Subcutaneous abdominal adipose tissue (tissue), 5 donors: ENCODE measurements at regions not wholly inside any gene's neighbourhood (a gene's known extent, or its start where the extent isn't known, plus 50 kb on each side); places are given as distances from the start of the nearest gene placed in this dataset.

ENCODE experiments used
- H3K27ac ChIP-seq: one replicate; pipeline ENCODE4 v1.7.0; 2013; ENCODE audit warnings: low read depth, mild to moderate bottlenecking, inconsistent platforms, low read length, moderate library complexity
- H3K27me3 ChIP-seq, 5 donors: one replicate each; pipeline ENCODE4 v1.7.0; 2013; ENCODE audit warnings: low read length in 5 of 5, inconsistent platforms in 1 of 5; ENCODE audit not compliant: control insufficient read depth in 5 of 5, insufficient read depth in 4 of 5
- H3K36me3 ChIP-seq, 5 donors: one replicate each; pipeline ENCODE4 v1.7.0; 2013; ENCODE audit warnings: low read length in 5 of 5; ENCODE audit not compliant: control insufficient read depth in 5 of 5, insufficient read depth in 5 of 5
- H3K4me1 ChIP-seq, 5 donors: one replicate each; pipeline ENCODE4 v1.7.0; 2013; ENCODE audit warnings: low read length in 5 of 5, mild to moderate bottlenecking in 3 of 5, moderate library complexity in 1 of 5; ENCODE audit not compliant: control insufficient read depth in 5 of 5, insufficient read depth in 5 of 5
- H3K4me3 ChIP-seq, 5 donors: one replicate each; pipeline ENCODE4 v1.7.0; 2013; ENCODE audit warnings: low read length in 5 of 5, low read depth in 1 of 5
- H3K9ac ChIP-seq, 5 donors: one replicate each; pipeline ENCODE4 v1.7.0; 2013; ENCODE audit warnings: low read length in 5 of 5, mild to moderate bottlenecking in 4 of 5, moderate library complexity in 3 of 5
- H3K9me3 ChIP-seq, 5 donors: one replicate each; pipeline ENCODE4 v1.7.0; 2013; ENCODE audit warnings: low read length in 5 of 5; ENCODE audit not compliant: control insufficient read depth in 5 of 5
- donor health status: healthy.
- donor health status: healthy.
- donor health status: healthy.
- donor health status: healthy.
- donor health status: healthy.

DNA sequence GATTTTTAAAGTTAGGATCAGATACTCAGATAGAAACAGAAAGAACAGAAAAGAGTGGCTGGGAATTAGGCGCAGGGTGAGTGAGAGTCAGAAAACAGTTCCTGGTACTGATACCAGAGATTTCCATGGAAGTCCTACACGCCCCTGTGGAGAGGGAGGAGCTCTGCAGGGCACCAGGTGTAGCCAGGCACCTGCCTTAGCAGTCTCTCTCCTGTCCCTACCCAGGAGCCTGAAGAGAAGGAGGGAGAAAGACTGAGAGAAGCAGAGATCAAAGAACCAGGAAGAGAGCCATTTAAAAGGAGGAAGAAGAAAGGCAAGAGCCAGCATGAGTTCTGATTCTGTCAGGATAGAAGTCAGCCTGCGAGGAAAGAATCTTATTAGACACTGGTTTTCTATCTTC, 65.0 kb downstream of the CBLN1 start:
- no peaks in the 10 kb centered on the region for H3K36me3 ChIP-seq
- H3K4me3 ChIP-seq, result no peak overlapping the region
- H3K9ac ChIP-seq, result no peak overlapping the region
- H3K27me3 ChIP-seq, result peaks cover 0 to 4% (median 3%) of the 10 kb centered on the region in 5 donors
- H3K27ac ChIP-seq, result no peak overlapping the region
- no peaks in the 10 kb centered on the region for H3K9me3 ChIP-seq
- no peaks in the 10 kb centered on the region for H3K4me1 ChIP-seq

- Histone ChIP-seq H3K27ac (no peak overlapping the region), H3K9me3 (no peaks in the 10 kb centered on the region), H3K27me3 (peaks cover 0 to 3% (median 0%) of the 10 kb centered on the region in 5 donors), H3K4me3 (no peak overlapping the region), H3K4me1 (no peaks in the 10 kb centered on the region), H3K9ac (no peak overlapping the region), H3K36me3 (no peaks in the 10 kb centered on the region)
Observed at GRCh38 chr16:49213594-49213993, 68.0 kb downstream of the CBLN1 start.

- Histone ChIP-seq H3K36me3 (no peaks in the 10 kb centered on the region), H3K4me1 (no peaks in the 10 kb centered on the region), H3K9ac (no peak overlapping the region), H3K27ac (no peak overlapping the region), H3K4me3 (no peak overlapping the region), H3K9me3 (peaks cover 0 to 2% (median 0%) of the 10 kb centered on the region in 5 donors), H3K27me3 (peaks cover 0 to 5% (median 0%) of the 10 kb centered on the region in 5 donors)
Observed at GRCh38 chr16:49204191-49204590, 77.4 kb downstream of the CBLN1 start.

GRCh38 chr16:49203361-49203760, 78.3 kb downstream of the CBLN1 start:
- peaks cover 0 to 2% (median 0%) of the 10 kb centered on the region in 5 donors for H3K9me3 ChIP-seq
- no peaks in the 10 kb centered on the region for H3K4me1 ChIP-seq
- H3K4me3 ChIP-seq, result no peak overlapping the region
- no peaks in the 10 kb centered on the region for H3K36me3 ChIP-seq
- H3K27ac ChIP-seq, result no peak overlapping the region
- H3K27me3 ChIP-seq, result peaks cover 0 to 5% (median 0%) of the 10 kb centered on the region in 5 donors
- H3K9ac ChIP-seq, result no peak overlapping the region

- peaks cover 0 to 5% (median 0%) of the 10 kb centered on the region in 5 donors for H3K27me3 ChIP-seq
- no peaks in the 10 kb centered on the region for H3K36me3 ChIP-seq
- peaks cover 0 to 2% (median 0%) of the 10 kb centered on the region in 5 donors for H3K9me3 ChIP-seq
- no peak overlapping the region for H3K27ac ChIP-seq
- no peak overlapping the region for H3K4me3 ChIP-seq
- no peaks in the 10 kb centered on the region for H3K4me1 ChIP-seq
- H3K9ac ChIP-seq, result no peak overlapping the region
Observed at GRCh38 chr16:49201118-49201517, 80.5 kb downstream of the CBLN1 start.

DNA sequence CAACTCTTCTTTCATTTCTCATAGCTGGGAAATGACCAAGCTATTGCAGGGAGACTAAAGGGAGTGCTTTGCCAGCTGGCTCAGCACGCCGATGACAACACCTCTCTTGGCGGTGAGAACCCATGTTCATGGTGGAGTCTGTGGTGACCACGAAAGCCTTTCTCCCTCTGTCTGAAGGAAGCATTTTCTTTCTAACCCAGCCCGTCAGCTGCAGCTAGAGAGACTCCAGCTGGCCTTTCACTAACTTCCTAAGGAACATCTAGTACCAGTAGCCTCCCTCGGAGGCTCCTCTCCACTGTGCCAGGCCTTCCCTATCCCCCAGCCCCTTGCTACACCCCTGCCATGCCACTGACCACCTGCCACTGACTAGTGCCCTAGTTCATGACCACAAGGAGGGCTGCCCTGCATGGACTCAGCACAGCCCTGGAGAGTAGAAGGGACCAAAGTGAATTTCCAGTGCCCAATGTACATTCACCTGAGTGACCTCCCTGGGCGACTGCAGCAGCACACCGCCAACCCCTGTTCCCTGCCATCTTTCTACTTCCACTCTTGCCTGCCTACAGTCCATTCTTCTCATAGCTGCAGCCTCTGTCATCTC, 81.3 kb downstream of the CBLN1 start:
- H3K4me3 ChIP-seq, result no peak overlapping the region
- peaks cover 0 to 2% (median 0%) of the 10 kb centered on the region in 5 donors for H3K9me3 ChIP-seq
- no peaks in the 10 kb centered on the region for H3K36me3 ChIP-seq
- H3K9ac ChIP-seq, result no peak overlapping the region
- H3K4me1 ChIP-seq, result no peaks in the 10 kb centered on the region
- peaks cover 0 to 5% (median 0%) of the 10 kb centered on the region in 5 donors for H3K27me3 ChIP-seq
- no peak overlapping the region for H3K27ac ChIP-seq

GRCh38 chr16:49195237-49195548, 86.4 kb downstream of the CBLN1 start:
- Histone ChIP-seq H3K36me3 (no peaks in the 10 kb centered on the region), H3K27ac (no peak overlapping the region), H3K4me1 (peaks cover 0 to 8% (median 0%) of the 10 kb centered on the region in 5 donors), H3K27me3 (no peaks in the 10 kb centered on the region), H3K9ac (no peak overlapping the region), H3K9me3 (no peaks in the 10 kb centered on the region), H3K4me3 (no peak overlapping the region)

GRCh38 chr16:49194537-49195236, 87.0 kb downstream of the CBLN1 start:
- H3K36me3 ChIP-seq, result no peaks in the 10 kb centered on the region
- no peak overlapping the region for H3K4me3 ChIP-seq
- H3K27ac ChIP-seq, result no peak overlapping the region
- peaks cover 0 to 8% (median 0%) of the 10 kb centered on the region in 5 donors for H3K4me1 ChIP-seq
- H3K27me3 ChIP-seq, result no peaks in the 10 kb centered on the region
- H3K9me3 ChIP-seq, result no peaks in the 10 kb centered on the region
- H3K9ac ChIP-seq, result no peak overlapping the region

GRCh38 chr16:49193596-49193995, 88.0 kb downstream of the CBLN1 start:
- no peaks in the 10 kb centered on the region for H3K36me3 ChIP-seq
- H3K27me3 ChIP-seq, result no peaks in the 10 kb centered on the region
- H3K9ac ChIP-seq, result no peak overlapping the region
- no peak overlapping the region for H3K27ac ChIP-seq
- H3K4me1 ChIP-seq, result peaks cover 0 to 8% (median 0%) of the 10 kb centered on the region in 5 donors
- H3K4me3 ChIP-seq, result no peak overlapping the region
- no peaks in the 10 kb centered on the region for H3K9me3 ChIP-seq

DNA sequence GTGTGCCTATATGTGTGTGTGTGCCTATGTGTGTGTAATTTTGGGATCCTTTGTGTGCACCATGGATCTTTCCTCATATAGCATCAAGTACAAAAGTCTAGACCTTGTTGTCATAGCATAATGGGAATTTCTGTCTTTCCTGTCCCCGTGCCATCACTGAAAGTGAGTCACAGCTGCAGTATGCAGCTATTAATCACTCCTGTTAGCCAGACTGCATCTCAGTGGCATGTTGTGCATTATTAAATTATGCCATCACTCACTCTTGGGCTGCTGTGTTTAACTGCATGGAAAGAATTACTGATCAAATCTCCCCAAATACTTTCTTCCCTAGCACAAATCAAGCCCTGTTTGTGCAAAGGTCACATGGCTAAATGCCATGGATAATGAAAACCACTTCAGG, 92.4 kb downstream of the CBLN1 start:
- Histone ChIP-seq H3K36me3 (no peaks in the 10 kb centered on the region), H3K9me3 (peaks cover 0 to 5% (median 0%) of the 10 kb centered on the region in 5 donors), H3K4me3 (no peak overlapping the region), H3K27me3 (no peaks in the 10 kb centered on the region), H3K9ac (no peak overlapping the region), H3K27ac (no peak overlapping the region), H3K4me1 (no peaks in the 10 kb centered on the region)
